ENCODE measurements at regions not wholly inside any gene's neighbourhood (a gene's known extent, or its start where the extent isn't known, plus 50 kb on each side); places are given as distances from the start of the nearest gene placed in this dataset.

- H3K36me3 ChIP-seq = no peaks in the 10 kb centered on the region
- TF ChIP-seq, protein P1, sequence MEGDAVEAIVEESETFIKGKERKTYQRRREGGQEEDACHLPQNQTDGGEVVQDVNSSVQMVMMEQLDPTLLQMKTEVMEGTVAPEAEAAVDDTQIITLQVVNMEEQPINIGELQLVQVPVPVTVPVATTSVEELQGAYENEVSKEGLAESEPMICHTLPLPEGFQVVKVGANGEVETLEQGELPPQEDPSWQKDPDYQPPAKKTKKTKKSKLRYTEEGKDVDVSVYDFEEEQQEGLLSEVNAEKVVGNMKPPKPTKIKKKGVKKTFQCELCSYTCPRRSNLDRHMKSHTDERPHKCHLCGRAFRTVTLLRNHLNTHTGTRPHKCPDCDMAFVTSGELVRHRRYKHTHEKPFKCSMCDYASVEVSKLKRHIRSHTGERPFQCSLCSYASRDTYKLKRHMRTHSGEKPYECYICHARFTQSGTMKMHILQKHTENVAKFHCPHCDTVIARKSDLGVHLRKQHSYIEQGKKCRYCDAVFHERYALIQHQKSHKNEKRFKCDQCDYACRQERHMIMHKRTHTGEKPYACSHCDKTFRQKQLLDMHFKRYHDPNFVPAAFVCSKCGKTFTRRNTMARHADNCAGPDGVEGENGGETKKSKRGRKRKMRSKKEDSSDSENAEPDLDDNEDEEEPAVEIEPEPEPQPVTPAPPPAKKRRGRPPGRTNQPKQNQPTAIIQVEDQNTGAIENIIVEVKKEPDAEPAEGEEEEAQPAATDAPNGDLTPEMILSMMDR (IDR thresholded peaks at IDR 0.05) = no peak
- DNase-seq (ENCODE audit: low spot score) = no peak
- peaks cover 0 to 34% of the 10 kb centered on the region in 2 donors for H3K4me1 ChIP-seq
- H3K27ac ChIP-seq = no peak overlapping the region
- H3K4me3 ChIP-seq = no peak overlapping the region
- H3K9me3 ChIP-seq = no peaks in the 10 kb centered on the region
- no peaks in the 10 kb centered on the region for H3K27me3 ChIP-seq
Observed at GRCh38 chr7:80587538-80587937, 50.9 kb upstream of the CD36 start.

DNA sequence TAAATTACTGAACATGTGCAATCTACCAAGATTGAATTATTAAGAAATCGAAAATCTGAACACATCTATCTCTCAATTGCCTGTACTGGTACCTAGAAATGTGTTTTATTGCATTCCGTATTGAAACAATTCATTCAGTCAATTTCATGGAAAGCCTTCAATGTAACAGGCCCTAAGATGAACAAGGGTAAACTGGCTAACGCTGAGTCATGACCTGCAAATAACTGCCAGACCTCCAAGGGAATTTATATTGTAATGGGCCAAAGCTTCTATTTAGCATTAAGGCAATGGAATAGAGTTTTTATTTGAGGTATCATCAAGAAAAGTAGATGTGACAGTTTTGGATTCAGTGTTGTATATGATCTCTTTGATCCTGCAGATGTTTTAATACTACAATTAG is 49.9 kb upstream of the CD36 start:
- Histone ChIP-seq H3K9me3 (no peaks in the 10 kb centered on the region), H3K4me1 (peaks cover 0 to 31% of the 10 kb centered on the region in 2 donors), H3K4me3 (no peak overlapping the region), H3K27me3 (no peaks in the 10 kb centered on the region), H3K36me3 (no peaks in the 10 kb centered on the region), H3K27ac (peak overlapping the region in 1 of 2 donors; percentile 25)
- no peak for DNase-seq (ENCODE audit: low spot score)
- TF ChIP-seq, protein P1 (IDR thresholded peaks at IDR 0.05) = no peak
